GM18858 (cell line): ENCODE measurements at regions not wholly inside any gene's neighbourhood (a gene's known extent, or its start where the extent isn't known, plus 50 kb on each side); places are given as distances from the start of the nearest gene placed in this dataset.
"Not testable (repeated sequence)": the region's sequence is repeated elsewhere in the genome, so short reads cannot be mapped to it uniquely, and the experiment has no call there.

Experiments
- ATAC-seq: cut with Tn5 transposase; IDR thresholded peaks from one replicate; pipeline ENCODE4 v1.9.1; 2021; ENCODE audit not compliant: unreplicated experiment

GRCh38 chr4:84286048-84286447 lies 213.0 kb downstream of the NKX6-1 start:
- ATAC-seq: no peak

GRCh38 chr4:84279678-84280077 lies 219.4 kb downstream of the NKX6-1 start:
- ATAC-seq: no peak

GRCh38 chr4:84277923-84278322 lies 221.2 kb downstream of the NKX6-1 start:
- ATAC-seq: no peak

- no peak for ATAC-seq
Observed at GRCh38 chr4:84276752-84277151, 222.3 kb downstream of the NKX6-1 start.

- no peak for ATAC-seq
Observed at GRCh38 chr4:84269536-84270044, 229.5 kb downstream of the NKX6-1 start.

GRCh38 chr4:84264652-84265051 lies 234.4 kb downstream of the NKX6-1 start:
- no peak for ATAC-seq

GRCh38 chr4:84263415-84263814 lies 235.7 kb downstream of the NKX6-1 start:
- ATAC-seq: no peak

- no peak for ATAC-seq
Observed at GRCh38 chr4:84260495-84260894, 238.6 kb downstream of the NKX6-1 start.

GRCh38 chr4:84258905-84259830 lies 239.9 kb downstream of the NKX6-1 start:
- peak; percentile 73 for ATAC-seq

- ATAC-seq: no peak
Observed at GRCh38 chr4:84254537-84254936, 244.6 kb downstream of the NKX6-1 start.

- ATAC-seq: no peak
Observed at GRCh38 chr4:84249521-84249920, 249.6 kb downstream of the NKX6-1 start.

- ATAC-seq: not testable (repeated sequence)
Observed at GRCh38 chr4:84245042-84245441, 254.1 kb downstream of the NKX6-1 start.

- ATAC-seq: not testable (repeated sequence)
Observed at GRCh38 chr4:84244346-84244801, 254.7 kb downstream of the NKX6-1 start.

- ATAC-seq: no peak
Observed at GRCh38 chr4:84243685-84244084, 255.4 kb downstream of the NKX6-1 start.

GRCh38 chr4:84239278-84239845 lies 259.7 kb downstream of the NKX6-1 start:
- no peak for ATAC-seq

GRCh38 chr4:84238247-84239090 lies 260.6 kb downstream of the NKX6-1 start:
- no peak for ATAC-seq

GRCh38 chr4:84237008-84237407 lies 262.1 kb downstream of the NKX6-1 start:
- no peak for ATAC-seq

- peak; percentile 98 for ATAC-seq
Observed at GRCh38 chr4:84235126-84235944, 263.8 kb downstream of the NKX6-1 start.

- no peak for ATAC-seq
Observed at GRCh38 chr4:84232309-84233095, 266.6 kb downstream of the NKX6-1 start.
